ENCODE measurements at regions not wholly inside any gene's neighbourhood (a gene's known extent, or its start where the extent isn't known, plus 50 kb on each side); places are given as distances from the start of the nearest gene placed in this dataset.

DNA sequence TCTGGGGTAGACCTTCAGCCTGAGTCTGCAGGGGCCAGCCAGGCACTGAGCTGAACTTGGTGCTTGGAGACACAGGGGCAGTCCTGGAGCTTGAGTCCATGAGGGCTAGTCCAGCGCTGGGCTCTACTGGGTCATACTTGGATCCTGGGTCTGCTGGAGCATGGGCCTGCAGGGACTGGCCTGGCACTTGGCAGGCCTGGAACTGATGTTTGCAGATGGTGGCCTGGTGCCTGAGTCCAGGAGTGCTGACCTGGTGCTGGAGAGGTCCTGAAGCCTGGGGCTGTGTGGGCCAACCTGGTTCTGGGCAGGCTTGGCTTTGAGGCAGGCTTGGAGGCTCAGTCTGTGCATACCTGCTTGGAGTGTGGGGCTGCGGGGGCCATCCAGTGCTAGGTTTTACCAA is 143.4 kb upstream of the DSCAM start:
- DNase-seq = no peak

DNA sequence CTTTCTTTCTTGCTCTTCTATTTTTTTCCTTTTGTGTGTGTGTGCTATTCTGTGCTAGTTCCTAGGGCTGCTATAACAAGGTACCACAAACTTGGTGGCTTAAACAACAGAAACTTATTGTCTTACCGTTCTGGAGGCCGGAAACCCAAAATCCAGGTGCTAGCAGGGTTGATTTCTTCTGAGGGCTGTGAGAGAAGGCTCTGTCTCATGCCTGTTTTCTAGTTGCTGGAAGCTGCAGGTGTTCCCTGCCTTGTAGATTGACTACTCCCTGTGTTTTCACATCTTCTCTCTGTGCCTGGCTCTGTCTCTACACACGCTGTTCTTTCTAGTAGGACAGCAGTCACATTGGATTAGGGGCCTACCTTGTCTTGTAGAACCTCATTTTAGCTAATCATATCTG is 150.9 kb upstream of the DSCAM start:
- no peak for DNase-seq

DNA sequence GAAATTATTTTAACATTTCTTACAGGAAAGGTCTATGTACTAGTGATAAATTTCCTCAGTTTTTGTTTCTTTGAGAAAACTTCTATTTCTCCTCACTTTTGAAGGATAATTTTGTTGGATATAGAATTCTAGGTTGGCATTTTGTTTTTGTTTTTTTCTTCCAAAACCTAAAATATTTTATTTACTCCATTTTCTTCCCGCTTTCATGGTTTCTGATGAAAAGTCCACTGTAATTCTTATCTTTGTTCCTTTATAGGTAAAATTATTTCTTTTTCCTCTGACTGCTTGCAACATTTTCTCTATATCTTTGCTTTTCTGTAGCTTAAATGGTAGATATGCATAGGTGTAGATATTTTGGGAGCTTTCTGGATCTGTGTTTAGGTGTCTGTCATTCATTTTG is 153.9 kb upstream of the DSCAM start:
- DNase-seq = no peak

DNA sequence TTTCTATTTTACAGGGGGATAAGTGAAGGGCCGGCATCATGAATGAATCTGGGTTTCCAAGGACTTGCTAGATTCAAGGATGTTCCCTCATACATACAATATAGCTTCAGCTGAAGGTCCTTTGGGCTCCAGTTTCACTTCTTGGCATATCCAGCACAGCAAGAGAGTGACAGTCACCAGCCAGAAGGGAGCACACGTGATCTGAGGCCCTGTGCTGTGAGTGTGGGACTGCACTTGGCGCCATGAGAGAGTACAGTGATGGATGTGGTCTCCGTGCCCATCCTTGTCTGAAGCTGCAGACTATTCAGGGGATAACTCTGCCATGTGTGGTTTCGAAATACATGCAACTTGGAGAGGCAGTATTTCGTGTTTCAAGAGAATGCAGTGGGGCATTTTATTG is 159.7 kb upstream of the DSCAM start:
- no peak for DNase-seq

DNA sequence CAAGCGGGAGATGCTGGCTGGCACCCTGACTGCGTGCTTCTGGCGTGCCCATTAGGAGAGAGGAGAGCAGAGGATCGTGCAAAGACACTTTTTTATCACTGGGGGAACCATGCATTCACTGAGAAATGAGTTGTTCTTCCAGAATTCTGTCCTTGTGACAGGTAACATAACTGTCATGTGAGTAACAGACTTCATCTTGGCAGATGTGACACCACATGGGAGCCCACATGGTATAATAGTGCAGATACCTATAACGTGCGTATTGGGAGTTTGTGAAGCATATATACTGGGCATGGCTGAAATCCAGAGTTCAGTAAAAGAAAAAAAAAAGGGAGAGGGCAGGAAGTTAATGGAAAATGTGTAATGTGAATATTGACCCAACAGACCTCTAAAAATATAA is 159.6 kb upstream of the BACE2 start:
- DNase-seq = no peak

DNA sequence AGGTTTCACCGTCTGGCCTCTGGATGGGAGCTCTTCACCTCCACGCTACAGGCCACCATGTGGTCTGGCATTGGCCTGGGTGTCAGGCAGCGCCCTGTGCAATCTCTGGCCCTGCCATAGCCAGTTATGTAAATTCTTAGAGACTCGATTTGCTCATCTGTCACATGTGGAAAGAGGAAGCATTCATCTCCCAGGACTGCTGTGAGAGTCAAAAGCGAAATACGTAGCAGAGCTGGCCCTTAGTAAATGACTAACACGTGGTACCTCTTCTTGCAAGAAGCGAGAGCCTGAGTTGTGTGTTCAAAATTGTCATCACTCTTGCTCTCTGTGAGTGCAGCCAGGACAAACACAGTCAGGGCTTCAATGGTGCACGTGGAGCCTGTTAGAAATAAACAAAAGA is 159.0 kb upstream of the BACE2 start:
- peak; percentile 65 for DNase-seq

DNA sequence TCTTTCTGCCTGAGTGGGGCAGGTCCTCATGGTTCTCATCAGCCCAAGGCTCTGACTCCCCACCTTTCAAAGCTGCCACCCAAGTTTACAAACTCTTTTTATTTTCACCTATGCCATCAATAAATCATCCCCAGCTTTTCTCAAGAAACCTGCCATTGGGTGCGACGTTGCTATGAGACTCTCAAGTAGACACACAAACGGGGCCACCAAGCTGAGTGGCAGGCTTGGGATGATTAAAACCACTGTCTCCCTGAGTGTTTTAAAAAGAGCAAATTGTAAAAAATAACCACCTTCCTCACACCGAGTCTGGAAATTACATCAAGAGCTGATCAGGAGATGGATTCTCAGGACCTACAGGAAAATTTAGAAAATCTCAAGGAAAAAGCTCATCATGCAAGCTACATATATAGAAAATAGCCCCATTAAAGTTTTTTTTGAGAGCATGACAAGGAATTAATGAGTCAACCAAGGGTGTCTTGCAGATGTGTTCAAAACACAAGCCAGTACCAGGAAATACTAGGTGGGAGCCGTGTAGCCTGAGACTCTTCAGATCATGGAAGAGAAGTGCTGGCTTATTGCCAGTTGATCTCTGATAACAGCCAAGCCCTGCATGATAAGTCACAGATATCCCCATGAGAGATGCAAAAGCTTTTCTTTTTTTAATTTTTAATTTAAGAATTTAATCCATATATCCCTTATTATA is 158.4 kb upstream of the BACE2 start:
- DNase-seq = peak; percentile 91

DNA sequence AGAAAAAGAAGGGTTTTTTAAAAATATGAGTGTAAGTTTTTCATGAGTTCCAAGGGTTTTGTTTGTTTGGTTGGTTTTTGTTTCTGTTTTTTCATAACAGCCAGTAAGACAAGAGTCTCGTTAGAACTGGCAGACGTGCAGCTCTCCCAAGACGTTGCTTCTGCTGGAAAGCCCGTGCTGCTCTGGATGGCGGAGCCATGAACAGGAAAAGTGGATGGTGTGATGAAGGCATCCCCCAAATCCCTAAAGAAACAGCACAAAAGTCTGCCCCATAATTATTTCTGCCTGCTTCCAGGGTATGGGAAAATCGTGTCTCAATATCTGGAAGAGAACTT is 157.9 kb upstream of the BACE2 start:
- DNase-seq = no peak

DNA sequence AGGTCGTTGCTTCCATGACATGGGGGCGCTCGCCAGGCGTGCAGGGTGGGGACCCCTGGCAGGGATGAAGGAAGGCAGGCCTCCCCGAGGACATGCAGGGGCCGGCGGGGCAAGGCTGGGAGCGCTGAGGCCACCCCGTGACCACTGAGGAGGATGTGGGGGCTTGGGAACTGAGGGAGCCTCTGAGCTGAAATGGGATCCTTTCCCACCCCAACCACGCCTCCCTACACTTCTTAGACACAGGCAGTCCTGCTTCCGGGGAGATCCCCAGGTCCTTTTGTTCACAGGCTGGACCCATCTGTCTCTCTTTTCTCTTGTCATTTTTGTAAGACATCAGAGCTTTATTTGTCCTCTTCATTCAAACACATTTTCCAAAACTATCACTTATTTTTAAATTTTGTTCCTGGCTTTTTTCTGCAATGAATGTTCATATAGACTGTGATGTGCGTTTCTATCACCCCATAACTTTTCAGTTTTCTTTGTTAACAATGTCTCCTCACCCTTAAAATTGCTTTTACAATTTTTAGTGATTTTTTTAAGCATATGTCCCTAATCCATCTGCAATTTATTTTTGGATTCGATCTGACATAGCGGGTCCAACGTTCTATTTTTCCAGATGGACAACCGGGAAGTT is 156.7 kb upstream of the BACE2 start:
- DNase-seq = no peak

DNA sequence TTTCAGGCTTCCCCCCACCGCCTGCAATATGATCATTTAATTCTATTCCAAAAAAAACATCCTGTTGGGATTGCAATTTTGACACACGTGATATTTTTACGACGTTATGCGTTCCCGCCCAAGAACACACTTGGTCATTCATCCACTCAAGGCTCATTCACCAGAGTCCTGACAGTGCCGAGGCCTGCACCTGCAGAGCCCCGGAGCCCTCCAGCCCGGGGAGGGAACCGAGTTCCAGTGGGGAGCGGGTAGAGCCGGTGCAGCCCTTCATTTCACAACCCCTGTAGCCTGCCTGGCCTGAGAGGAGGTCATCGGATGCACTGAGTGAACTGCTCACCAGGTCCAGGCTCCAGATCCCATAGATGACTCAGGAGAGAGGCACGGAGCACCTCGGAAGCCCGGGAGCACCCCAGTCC is 156.0 kb upstream of the BACE2 start:
- no peak for DNase-seq

DNA sequence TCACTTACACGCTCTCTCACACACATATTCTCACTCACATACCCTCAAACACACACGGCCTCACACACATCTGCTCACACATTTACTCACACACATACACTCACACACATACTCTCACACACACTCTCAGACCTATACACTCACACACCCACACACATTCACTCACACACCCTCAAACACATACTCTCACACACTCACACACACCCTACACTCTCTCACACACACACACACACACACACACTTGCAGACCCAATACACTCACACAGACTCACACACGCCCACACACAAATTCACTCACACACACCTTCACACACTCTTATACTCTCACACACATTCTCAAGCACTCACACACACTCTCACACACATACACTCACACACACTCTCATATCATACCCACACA is 155.5 kb upstream of the BACE2 start:
- no peak for DNase-seq

DNA sequence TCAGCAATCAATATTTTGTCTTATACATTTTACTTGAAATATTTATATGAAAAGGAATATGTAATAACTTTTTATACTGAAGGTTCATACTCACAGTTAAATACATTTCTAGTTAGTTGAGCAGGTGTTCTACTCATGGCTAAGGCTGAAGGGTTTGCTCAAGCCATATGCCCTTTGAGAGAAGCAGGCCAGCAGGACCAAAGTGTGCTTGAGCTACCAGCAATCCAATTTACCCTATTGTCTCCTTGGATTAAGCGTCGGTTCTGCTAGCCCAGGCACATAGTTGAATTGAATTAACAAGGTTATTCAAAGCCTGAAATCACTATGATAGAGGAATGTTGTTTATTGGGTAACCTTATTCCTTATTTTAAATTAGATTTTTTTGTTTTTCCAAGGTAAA is 151.5 kb upstream of the BACE2 start:
- peak; percentile 84 for DNase-seq

DNA sequence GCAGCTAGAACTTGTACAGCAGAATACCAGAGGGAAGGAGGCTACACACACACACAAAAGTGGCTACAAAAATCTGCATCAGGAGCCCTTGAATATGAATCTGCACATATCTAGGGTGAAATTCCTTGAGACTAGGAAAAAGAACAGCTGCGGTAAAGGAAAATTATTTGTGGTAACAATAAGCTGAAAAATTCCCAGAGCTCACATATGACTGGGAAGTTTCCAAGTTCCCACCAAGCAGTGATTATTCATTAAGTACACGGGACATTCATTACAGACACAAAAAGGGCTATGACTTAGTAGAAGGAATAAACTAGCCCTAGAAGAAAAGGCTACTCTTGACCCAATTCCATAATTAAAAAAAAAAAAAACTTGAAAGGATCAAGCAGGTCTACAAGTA is 149.5 kb upstream of the BACE2 start:
- no peak for DNase-seq

DNA sequence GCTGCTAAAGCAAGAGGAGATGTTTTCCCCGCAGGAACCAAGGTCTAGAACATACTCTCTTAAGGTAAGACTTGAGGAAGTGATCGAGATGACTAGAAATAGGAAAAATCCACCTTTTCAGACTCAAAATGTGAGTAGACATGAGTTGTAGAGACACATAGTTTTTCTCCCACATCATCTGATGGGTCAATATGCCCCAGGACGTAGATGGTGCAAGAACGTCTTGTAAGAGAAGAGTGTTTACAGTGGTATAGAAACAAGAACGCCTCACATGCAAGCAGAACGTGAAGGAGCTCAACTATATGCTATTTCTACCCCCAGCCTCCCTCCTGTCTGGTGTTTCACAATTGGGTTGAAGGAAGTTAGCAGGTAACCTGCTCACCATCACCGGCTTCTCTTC is 144.0 kb upstream of the BACE2 start:
- DNase-seq = no peak

DNA sequence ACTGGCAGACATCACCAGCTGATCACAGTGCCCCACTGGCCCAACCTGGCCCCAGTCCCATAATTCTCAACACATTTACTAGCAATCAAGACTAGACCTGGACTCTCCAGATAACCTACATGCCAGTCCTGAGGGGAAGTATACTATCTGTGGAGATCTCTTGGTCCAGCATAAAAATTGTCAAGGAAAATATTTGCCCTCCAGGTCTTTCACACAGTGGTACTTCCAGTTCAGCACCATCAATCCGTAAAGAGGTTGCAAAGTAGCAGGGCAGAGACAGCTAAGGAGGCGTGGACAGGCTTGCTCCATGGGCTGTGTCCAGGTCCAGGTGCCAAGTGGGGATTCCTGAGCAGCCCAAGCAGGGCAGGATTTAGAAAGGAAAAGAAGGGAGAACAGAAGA is 143.6 kb upstream of the BACE2 start:
- DNase-seq = no peak

DNA sequence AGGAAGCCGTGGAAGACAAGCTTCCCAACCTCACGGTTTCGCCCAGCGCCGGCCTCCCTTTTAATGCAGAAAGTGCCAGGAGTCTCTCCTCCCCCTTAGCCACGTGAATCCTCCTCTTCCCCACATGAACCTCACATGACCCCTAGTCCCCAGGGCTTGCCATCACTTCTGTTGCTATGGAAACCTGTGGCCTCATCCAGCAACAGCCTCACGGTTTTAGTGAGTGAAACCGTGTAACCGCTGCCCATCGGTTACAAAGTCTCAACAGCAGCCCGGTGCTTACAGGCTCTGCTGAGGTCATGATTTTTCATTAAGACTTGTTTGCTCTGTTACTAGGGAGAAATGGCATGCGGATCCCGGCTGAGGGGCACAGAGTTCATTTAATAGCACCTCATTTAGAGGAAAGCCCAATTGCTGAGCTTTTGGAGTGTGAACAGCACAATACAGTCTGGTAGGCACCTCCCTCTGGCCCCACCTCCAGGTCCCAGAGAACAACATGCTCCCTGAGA is 143.2 kb upstream of the BACE2 start:
- DNase-seq = no peak

DNA sequence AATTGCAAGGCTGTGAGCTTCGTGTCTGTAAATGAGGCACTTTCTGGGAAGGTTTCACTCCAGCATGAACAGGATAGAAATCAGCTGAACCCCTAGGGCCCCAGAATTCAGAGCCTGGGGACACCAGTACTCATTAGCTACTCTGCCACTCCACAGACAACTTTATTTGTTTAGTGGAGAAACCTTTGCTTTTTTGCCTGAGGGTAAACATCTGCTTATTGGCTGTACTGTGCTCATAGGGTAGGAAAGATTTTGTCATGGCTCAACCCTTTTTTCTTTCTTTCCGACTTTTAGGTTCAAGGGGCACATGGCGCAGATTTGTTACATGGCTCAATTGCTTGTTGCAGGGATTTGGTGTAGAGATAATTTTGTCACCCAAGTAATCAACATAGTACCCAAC is 138.4 kb upstream of the BACE2 start:
- no peak for DNase-seq

DNA sequence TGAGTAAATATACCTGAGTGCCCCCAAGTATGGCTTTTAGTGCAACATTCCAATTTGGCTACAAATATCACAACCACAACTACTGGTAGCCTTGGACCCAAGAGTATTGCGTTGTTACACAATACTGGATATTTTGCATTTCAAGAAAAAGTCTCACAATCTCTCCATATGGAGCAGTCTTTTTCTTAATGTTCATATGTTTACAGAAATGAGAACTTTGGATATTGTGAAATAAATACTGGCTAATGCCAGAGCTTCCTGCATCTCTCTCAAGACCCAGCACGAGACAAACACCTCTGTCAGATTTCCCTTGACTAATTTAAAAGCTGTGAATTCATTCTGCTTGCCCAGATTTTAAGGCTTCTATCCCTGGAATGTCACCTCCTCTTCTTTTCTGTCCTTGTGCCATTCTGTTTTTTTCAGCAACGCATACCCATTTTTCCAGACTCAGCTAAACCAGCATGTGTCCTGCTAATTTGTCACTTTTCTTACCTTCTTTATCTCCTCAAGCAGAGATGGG is 136.2 kb upstream of the BACE2 start:
- DNase-seq = no peak

DNA sequence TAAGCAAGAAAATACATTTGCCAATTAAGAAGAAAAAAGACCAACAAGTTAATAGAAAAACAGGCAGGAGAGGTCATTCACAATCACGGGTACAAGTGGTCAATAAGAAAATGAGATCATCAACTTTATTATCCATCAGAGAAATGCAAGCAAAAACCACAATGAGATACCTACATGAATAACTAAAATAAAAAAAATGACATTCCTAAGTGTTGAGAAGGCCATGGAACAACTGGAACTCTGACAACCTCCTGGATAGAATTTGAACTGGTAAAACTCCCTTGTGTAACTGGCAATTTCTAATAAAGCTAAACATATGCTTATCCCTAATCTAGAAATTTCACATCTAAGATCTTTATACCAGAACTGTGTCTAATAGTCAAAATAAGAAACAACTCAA is 135.4 kb upstream of the BACE2 start:
- no peak for DNase-seq

DNA sequence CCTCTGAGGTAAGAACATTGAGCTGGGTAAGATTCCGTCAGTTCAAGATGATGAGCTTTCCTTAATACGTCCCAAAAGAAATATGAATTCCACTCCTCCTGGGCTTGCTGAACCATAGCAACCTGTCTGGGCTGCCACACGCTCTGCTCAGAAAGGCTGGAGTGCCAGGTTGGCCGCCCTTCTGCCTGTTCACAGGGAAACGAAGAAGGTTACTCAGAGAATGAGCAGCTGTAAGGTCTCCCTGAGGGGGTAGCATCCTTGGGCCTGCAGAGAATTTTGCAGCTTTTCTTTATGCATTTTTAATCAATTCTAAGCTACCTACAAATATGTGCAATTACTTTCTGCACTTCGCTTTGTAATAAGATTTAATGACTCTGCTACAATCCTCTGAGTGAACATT is 130.7 kb upstream of the BACE2 start:
- DNase-seq = no peak

DNA sequence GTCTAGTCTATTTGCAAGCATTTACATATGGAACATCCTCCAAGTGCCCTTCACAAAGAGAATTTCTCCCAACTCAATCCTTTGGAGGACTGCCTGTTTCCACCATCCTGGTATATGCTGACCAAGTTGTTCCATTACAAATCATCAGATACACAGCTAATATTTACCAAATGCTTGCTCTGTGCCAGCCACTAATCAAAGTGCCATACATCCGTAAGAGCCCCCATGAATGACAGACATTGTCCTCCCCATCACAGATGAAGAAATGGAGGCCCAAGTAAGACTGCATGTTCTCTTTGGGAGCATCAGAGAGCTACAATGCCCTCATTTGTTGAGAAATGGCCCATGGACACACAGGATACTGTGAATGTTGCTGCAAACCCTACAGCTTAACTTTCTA is 130.0 kb upstream of the BACE2 start:
- DNase-seq = no peak

DNA sequence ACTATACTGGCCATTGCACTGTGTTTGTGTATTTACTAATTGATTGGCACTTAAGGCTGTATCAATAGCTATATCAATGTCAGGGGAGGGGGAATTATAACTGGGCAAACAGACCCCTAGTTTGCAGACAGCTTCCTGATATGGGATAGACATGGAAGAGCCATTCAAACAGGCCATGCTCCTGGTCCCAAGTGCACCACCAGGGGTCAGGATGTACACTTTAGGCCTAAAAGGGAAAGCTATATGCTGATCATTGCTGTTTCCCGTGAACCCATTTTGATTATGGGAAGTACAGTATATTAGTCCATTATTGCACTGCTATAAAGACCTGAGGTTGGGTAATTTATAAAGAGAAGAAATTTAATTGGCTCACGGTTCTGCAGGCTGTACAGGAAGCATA is 124.9 kb upstream of the BACE2 start:
- DNase-seq = no peak

DNA sequence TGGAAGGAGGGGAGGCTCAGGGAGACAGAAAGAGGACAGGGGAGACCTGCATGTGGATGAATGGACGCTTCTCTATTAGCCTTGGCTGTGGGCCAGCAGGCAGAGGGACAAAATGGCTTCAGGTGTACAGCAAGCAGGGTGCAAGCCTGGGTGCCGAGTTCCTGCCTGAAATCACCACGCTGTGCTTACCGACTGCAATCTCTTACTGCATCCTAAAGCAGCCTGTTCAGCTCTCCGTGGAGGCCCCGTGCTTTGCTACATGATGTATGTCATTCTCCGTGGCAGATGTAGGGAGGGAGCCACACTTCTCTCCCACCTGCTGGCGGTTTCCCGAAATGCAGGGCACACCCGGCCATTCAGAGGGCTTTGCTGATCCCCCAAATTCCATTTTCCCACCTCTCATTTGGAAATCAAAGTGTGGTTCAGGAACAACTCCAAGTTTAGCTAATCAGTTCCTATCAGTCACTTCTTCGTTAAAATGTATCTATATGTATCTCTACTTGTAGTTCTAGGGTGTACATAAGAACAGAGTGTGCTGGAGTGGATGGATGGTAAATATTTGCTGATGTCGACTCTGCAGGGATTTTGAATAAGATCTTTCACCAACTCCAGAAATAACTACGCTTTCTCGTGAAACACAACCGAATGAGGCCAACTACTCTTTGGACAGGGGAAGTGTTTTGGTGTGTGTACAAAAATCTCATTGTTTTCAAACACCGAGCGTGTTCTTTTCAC is 122.3 kb upstream of the BACE2 start:
- peak; percentile 34 for DNase-seq

DNA sequence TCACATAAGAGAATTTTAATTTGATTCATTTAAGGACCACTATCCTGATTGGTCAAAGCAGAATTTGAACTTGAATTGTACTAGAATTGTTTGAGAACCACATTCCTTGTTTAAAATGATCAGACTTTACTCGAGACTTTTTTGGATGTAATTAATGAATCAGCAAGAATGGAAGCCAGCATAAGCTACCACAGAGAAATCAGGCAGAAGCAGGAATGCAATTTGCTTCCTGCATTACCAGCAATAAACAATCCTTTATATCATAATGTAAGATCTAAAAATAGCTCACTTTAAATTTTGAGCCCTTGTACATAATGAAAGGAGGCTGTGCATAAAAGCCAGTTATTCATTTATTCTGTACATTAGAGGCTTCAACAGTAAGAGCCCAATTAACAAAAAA is 119.8 kb upstream of the BACE2 start:
- no peak for DNase-seq
